ENCODE measurements at regions not wholly inside any gene's neighbourhood (a gene's known extent, or its start where the extent isn't known, plus 50 kb on each side); places are given as distances from the start of the nearest gene placed in this dataset.

DNA sequence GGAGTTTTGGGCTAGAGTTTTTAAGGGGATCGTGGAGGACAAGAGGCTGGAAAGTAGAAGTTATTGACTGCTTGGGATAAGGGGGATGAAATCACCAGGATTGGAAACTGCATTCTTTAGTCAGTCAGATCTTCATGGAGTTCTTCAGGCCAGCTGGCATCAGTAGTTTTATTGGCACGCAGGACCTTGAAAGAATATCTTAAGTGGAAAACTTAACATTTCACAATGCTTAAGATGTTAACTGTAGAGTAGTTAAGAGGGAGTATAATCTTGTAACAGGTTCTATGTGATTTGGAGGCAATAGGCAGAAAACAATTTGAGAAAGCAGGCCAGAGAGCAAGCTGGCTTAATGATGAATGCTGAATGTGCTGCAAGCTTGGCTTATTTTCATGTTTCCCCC, 300.4 kb upstream of the KCNH7 start:
- Histone ChIP-seq H3K4me1 (no peaks in the 10 kb centered on the region), H3K4me2 (no peak overlapping the region), H3K27ac (no peak overlapping the region), H3K9me3 (no peaks in the 10 kb centered on the region), H3K4me3 (no peak overlapping the region)
- FAIRE-seq: no peak
- TF ChIP-seq CEBPB (IDR thresholded peaks at IDR 0.05) (no peak), KDM5A (IDR thresholded peaks at IDR 0.05) (no peak), ZNF302 (CRISPR knock-in tag; IDR thresholded peaks at IDR 0.05) (no peak), RFX5 (IDR thresholded peaks at IDR 0.05) (no peak), FOSL2 (IDR thresholded peaks at IDR 0.05) (no peak), FOSL2 (CRISPR knock-in tag; IDR thresholded peaks at IDR 0.05) (no peak), TFCP2L1 (CRISPR knock-in tag; IDR thresholded peaks at IDR 0.05) (no peak), MAZ (IDR thresholded peaks at IDR 0.05; ENCODE audit: borderline replicate concordance, low read depth, low read length) (no peak), HOXB5 (CRISPR knock-in tag; IDR thresholded peaks at IDR 0.05) (no peak), NR3C1 (IDR thresholded peaks at IDR 0.05) (no peak)
- TF ChIP-seq, protein P1, sequence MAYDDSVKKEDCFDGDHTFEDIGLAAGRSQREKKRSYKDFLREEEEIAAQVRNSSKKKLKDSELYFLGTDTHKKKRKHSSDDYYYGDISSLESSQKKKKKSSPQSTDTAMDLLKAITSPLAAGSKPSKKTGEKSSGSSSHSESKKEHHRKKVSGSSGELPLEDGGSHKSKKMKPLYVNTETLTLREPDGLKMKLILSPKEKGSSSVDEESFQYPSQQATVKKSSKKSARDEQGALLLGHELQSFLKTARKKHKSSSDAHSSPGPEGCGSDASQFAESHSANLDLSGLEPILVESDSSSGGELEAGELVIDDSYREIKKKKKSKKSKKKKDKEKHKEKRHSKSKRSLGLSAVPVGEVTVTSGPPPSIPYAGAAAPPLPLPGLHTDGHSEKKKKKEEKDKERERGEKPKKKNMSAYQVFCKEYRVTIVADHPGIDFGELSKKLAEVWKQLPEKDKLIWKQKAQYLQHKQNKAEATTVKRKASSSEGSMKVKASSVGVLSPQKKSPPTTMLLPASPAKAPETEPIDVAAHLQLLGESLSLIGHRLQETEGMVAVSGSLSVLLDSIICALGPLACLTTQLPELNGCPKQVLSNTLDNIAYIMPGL (CRISPR knock-in tag; IDR thresholded peaks at IDR 0.05; ENCODE audit: borderline replicate concordance): no peak
- TF ChIP-seq, protein P2, sequence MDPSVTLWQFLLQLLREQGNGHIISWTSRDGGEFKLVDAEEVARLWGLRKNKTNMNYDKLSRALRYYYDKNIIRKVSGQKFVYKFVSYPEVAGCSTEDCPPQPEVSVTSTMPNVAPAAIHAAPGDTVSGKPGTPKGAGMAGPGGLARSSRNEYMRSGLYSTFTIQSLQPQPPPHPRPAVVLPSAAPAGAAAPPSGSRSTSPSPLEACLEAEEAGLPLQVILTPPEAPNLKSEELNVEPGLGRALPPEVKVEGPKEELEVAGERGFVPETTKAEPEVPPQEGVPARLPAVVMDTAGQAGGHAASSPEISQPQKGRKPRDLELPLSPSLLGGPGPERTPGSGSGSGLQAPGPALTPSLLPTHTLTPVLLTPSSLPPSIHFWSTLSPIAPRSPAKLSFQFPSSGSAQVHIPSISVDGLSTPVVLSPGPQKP (IDR thresholded peaks at IDR 0.05; ENCODE audit: low read depth, low read length): no peak
- TF ChIP-seq, protein P3, sequence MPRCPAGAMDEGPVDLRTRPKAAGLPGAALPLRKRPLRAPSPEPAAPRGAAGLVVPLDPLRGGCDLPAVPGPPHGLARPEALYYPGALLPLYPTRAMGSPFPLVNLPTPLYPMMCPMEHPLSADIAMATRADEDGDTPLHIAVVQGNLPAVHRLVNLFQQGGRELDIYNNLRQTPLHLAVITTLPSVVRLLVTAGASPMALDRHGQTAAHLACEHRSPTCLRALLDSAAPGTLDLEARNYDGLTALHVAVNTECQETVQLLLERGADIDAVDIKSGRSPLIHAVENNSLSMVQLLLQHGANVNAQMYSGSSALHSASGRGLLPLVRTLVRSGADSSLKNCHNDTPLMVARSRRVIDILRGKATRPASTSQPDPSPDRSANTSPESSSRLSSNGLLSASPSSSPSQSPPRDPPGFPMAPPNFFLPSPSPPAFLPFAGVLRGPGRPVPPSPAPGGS (IDR thresholded peaks at IDR 0.05): no peak
- TF ChIP-seq, protein P4, sequence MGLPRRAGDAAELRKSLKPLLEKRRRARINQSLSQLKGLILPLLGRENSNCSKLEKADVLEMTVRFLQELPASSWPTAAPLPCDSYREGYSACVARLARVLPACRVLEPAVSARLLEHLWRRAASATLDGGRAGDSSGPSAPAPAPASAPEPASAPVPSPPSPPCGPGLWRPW (IDR thresholded peaks at IDR 0.05): no peak
- ChIA-PET CTCF (no interaction called here), POLR2A (no interaction called here)
- ATAC-seq: no peak
- DNase-seq (ENCODE audit: low read depth in 1 of 2, low spot score in 1 of 2): no peak
- 9% methylated on average over 2 of the region's 2 CpGs for WGBS (ENCODE audit: missing lambda C conversion rate)

DNA sequence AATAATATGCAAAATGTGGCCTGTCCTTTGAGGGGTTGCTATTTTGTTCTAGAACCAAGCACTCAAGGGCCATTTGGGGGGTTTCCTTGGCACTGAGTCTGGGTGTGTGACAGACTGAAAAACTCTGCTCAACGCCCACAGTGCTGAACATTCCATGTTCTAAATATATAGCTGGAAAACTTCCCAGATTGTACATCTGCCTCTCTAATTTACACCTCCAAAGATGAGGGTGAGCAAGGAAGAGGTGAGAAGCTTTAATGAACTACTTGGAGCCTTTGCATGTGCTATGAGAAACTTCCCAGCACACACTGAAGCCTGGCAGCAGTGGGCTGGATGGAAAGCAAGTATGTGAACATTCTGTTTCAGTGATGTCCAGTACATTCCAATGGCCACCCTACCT, 296.7 kb upstream of the KCNH7 start:
- FAIRE-seq: no peak
- ATAC-seq: no peak
- TF ChIP-seq JUN (IDR thresholded peaks at IDR 0.05) (no peak), ZFP36 (IDR thresholded peaks at IDR 0.05; ENCODE audit: borderline replicate concordance, partially characterized antibody) (no peak), SMC3 (IDR thresholded peaks at IDR 0.05) (no peak), CEBPB (IDR thresholded peaks at IDR 0.05) (no peak), POLR2A (IDR thresholded peaks at IDR 0.05; ENCODE audit: low read length) (no peak), FOXS1 (CRISPR knock-in tag; IDR thresholded peaks at IDR 0.05) (no peak), NPAS2 (CRISPR knock-in tag; IDR thresholded peaks at IDR 0.05; ENCODE audit: borderline replicate concordance) (no peak), CBX8 (IDR thresholded peaks at IDR 0.05) (no peak), ESRRA (IDR thresholded peaks at IDR 0.05; ENCODE audit: borderline replicate concordance, low read length) (no peak), EHMT2 (IDR thresholded peaks at IDR 0.05; ENCODE audit: low read depth) (no peak), RFX5 (IDR thresholded peaks at IDR 0.05) (no peak), HEYL (CRISPR knock-in tag; IDR thresholded peaks at IDR 0.05) (no peak), JUNB (IDR thresholded peaks at IDR 0.05) (no peak), CHD2 (IDR thresholded peaks at IDR 0.05; ENCODE audit: low read length, partially characterized antibody) (no peak), SREBF2 (IDR thresholded peaks at IDR 0.05) (no peak)
- TF ChIP-seq, protein P5, sequence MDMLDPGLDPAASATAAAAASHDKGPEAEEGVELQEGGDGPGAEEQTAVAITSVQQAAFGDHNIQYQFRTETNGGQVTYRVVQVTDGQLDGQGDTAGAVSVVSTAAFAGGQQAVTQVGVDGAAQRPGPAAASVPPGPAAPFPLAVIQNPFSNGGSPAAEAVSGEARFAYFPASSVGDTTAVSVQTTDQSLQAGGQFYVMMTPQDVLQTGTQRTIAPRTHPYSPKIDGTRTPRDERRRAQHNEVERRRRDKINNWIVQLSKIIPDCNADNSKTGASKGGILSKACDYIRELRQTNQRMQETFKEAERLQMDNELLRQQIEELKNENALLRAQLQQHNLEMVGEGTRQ (IDR thresholded peaks at IDR 0.05): no peak
- TF ChIP-seq, protein P6, sequence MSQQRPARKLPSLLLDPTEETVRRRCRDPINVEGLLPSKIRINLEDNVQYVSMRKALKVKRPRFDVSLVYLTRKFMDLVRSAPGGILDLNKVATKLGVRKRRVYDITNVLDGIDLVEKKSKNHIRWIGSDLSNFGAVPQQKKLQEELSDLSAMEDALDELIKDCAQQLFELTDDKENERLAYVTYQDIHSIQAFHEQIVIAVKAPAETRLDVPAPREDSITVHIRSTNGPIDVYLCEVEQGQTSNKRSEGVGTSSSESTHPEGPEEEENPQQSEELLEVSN (IDR thresholded peaks at IDR 0.05; ENCODE audit: borderline replicate concordance, low read depth): no peak
- TF ChIP-seq, protein P7, sequence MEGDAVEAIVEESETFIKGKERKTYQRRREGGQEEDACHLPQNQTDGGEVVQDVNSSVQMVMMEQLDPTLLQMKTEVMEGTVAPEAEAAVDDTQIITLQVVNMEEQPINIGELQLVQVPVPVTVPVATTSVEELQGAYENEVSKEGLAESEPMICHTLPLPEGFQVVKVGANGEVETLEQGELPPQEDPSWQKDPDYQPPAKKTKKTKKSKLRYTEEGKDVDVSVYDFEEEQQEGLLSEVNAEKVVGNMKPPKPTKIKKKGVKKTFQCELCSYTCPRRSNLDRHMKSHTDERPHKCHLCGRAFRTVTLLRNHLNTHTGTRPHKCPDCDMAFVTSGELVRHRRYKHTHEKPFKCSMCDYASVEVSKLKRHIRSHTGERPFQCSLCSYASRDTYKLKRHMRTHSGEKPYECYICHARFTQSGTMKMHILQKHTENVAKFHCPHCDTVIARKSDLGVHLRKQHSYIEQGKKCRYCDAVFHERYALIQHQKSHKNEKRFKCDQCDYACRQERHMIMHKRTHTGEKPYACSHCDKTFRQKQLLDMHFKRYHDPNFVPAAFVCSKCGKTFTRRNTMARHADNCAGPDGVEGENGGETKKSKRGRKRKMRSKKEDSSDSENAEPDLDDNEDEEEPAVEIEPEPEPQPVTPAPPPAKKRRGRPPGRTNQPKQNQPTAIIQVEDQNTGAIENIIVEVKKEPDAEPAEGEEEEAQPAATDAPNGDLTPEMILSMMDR (IDR thresholded peaks at IDR 0.05): no peak
- TF ChIP-seq, protein P8, sequence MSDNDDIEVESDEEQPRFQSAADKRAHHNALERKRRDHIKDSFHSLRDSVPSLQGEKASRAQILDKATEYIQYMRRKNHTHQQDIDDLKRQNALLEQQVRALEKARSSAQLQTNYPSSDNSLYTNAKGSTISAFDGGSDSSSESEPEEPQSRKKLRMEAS (IDR thresholded peaks at IDR 0.05): no peak
- CTCF ChIA-PET: interaction anchor here (1.3 to 2.0 kb wide), 2 partner anchors 20 to 229 kb away, joined by 4 to 6 read pairs; no protein-coding TSS in a partner anchor
- Histone ChIP-seq H3K9me3 (no peaks in the 10 kb centered on the region), H3K4me1 (no peaks in the 10 kb centered on the region), H3K4me2 (no peak overlapping the region), H3K4me3 (no peak overlapping the region), H3K27ac (no peak overlapping the region)
- POLR2A ChIA-PET: no interaction called here
- 6% methylated on average over 1 of the region's 1 CpG for WGBS (ENCODE audit: missing lambda C conversion rate)
- DNase-seq (ENCODE audit: low read depth in 1 of 2, low spot score in 1 of 2): no peak

Data from A549 (cell line).